ENCODE measurements at regions not wholly inside any gene's neighbourhood (a gene's known extent, or its start where the extent isn't known, plus 50 kb on each side); places are given as distances from the start of the nearest gene placed in this dataset.
"Not testable (repeated sequence)": the region's sequence is repeated elsewhere in the genome, so short reads cannot be mapped to it uniquely, and the experiment has no call there.

DNA sequence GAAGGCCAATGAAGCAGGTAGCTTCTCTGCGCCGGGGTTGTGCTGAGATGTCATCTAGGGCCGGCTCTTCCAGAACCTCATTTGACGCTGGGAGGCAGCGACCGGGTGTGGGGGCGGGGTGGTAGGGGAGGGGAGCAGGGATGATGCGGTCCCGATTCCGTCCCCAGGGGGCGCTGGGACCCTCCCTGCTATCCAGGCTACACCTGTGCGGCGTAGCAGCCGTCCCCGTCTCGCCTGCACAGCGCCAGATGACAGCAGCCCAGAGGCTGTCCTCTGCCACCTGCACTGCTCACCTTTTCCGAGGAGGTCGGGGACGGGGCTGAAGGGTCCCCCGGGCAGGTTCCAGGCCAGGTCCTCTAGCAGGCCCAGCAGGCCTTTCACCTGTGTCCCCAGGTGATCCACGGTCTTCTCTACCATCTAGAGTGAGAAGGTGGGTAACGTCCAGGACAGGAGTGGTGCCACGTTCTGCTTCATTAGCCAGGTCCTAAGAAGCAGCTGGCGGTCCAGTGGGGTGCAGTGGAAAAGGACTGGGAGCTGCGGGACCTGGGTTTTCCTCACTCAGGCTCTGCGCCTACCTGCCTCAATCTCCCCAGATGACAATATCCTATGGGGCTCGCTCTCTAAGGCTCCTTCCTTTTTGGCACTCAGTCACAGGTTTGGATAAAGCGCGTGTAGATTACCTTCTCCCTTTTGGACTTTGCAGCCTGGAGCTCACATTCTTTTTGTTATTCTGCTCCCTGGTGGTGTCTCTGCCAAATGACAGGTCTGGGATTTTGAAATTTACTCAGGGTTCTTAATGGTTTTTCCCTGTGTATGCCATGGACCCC is 56.0 kb upstream of the RAB6C start:
- Histone ChIP-seq H3K4me3 (no peak overlapping the region), H3K36me3 (ENCODE audit: insufficient read depth in 1 of 2, low read depth in 1 of 2) (no peaks in the 10 kb centered on the region), H3K4me1 (no peaks in the 10 kb centered on the region), H3K9me3 (peaks cover 5% of the 10 kb centered on the region), H3K27me3 (ENCODE audit: insufficient read depth in 3 of 3, low read length in 2 of 3) (peaks cover 0 to 31% (median 5%) of the 10 kb centered on the region in 3 donors), H3K27ac (no peak overlapping the region)
- intact Hi-C loops (cut with DNase I): loop anchor here in 1 of 2 donors (5.0 kb wide), 1 partner anchor 66 kb away; no protein-coding TSS in a partner anchor
- 8 to 17% (median 15%) methylated on average over 26 to 30 of the region's 30 CpGs for WGBS, 3 donors
- ATAC-seq (peak; percentile 46 to 74 (median 57)), DNase-seq (no peak)
- TF ChIP-seq, protein P1, sequence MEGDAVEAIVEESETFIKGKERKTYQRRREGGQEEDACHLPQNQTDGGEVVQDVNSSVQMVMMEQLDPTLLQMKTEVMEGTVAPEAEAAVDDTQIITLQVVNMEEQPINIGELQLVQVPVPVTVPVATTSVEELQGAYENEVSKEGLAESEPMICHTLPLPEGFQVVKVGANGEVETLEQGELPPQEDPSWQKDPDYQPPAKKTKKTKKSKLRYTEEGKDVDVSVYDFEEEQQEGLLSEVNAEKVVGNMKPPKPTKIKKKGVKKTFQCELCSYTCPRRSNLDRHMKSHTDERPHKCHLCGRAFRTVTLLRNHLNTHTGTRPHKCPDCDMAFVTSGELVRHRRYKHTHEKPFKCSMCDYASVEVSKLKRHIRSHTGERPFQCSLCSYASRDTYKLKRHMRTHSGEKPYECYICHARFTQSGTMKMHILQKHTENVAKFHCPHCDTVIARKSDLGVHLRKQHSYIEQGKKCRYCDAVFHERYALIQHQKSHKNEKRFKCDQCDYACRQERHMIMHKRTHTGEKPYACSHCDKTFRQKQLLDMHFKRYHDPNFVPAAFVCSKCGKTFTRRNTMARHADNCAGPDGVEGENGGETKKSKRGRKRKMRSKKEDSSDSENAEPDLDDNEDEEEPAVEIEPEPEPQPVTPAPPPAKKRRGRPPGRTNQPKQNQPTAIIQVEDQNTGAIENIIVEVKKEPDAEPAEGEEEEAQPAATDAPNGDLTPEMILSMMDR (IDR thresholded peaks at IDR 0.05): peak; percentile 39

DNA sequence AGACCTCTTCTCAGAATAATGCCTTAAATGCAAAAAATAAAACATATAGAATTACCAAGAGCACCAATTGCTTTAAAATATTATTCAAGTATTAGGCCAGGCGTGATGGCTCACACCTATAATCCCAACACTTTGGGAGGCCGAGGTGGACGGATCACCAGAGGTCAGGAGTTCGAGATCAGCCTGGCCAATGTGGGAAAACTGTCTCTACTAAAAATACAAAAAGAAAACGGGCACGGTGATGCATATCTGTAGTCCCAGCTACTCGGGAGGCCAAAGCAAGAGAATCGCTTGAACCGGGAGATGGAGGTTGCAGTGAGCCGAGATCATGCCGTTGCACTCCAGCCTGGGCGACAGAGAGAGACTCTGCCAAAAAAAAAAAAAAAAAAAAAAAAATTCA is 55.4 kb upstream of the RAB6C start:
- not testable (repeated sequence) for H3K9me3 ChIP-seq; DNase-seq; H3K27ac ChIP-seq; H3K36me3 ChIP-seq (ENCODE audit: insufficient read depth in 1 of 2, low read depth in 1 of 2); ATAC-seq; H3K4me3 ChIP-seq; H3K4me1 ChIP-seq
- intact Hi-C loops (cut with DNase I): loop anchor here in 1 of 2 donors (5.0 kb wide), 1 partner anchor 67 kb away; no protein-coding TSS in a partner anchor
- WGBS, 3 donors: 75 to 81% (median 76%) methylated on average over 11 to 12 of the region's 12 CpGs
- H3K27me3 ChIP-seq (ENCODE audit: insufficient read depth in 3 of 3, low read length in 2 of 3): peaks cover 0 to 31% (median 5%) of the 10 kb centered on the region in 3 donors

DNA sequence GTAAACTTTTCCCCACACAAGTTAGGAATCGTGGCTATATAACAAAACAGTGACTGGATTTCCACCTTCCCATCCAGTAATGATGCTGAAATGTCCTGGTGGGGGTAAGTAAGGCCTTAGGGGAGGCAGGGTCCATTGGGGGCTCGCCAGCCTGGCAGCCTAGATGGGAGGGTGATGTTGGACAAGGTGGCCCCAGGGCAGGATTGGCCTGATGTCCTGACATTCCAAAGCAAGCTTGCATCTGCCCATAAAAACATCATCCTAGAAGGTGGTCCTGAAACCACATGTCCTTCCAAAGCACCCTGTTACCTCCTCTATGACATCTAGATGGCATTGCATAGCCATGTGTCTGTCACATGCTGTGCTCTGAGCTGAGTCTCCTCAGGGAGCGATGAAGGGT is 54.1 kb upstream of the RAB6C start:
- WGBS, 3 donors: 54 to 60% (median 58%) methylated on average over 3 of the region's 3 CpGs
- peaks cover 0 to 24% (median 5%) of the 10 kb centered on the region in 3 donors for H3K27me3 ChIP-seq (ENCODE audit: insufficient read depth in 3 of 3, low read length in 2 of 3)
- no peaks in the 10 kb centered on the region for H3K4me1 ChIP-seq
- no peaks in the 10 kb centered on the region for H3K9me3 ChIP-seq
- H3K27ac ChIP-seq: no peak overlapping the region
- no peak overlapping the region for H3K4me3 ChIP-seq
- TF ChIP-seq, protein P1 (IDR thresholded peaks at IDR 0.05): no peak
- H3K36me3 ChIP-seq (ENCODE audit: insufficient read depth in 1 of 2, low read depth in 1 of 2): no peaks in the 10 kb centered on the region
- DNase-seq: no peak
- intact Hi-C loops (cut with DNase I): no loop called here
- ATAC-seq: no peak

DNA sequence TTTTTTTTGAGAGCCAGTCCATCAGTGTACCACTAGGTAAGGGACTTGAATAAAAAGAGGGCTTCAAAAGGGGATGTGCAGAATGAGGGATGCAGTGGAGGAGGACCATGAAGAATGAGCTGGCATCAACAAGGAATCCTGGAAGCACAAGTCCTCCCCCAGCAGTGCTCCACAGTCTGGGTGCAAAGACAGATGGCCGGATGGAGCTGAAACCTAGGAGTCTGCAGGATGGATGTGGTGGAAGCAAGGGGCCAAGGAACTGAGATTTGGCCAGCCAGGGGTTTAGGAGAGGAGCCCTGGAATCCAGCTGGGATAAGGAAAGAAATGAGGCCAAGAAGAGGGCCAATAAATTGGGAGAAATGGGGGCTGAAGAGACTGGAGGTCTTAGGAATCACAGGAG is 51.8 kb upstream of the RAB6C start:
- no peaks in the 10 kb centered on the region for H3K36me3 ChIP-seq (ENCODE audit: insufficient read depth in 1 of 2, low read depth in 1 of 2)
- 87 to 100% (median 96%) methylated on average over 1 of the region's 1 CpG for WGBS, 3 donors
- no peaks in the 10 kb centered on the region for H3K9me3 ChIP-seq
- ATAC-seq (no peak), DNase-seq (no peak)
- H3K27me3 ChIP-seq (ENCODE audit: insufficient read depth in 3 of 3, low read length in 2 of 3): peaks cover 0 to 20% (median 5%) of the 10 kb centered on the region in 3 donors
- intact Hi-C loops (cut with DNase I): no loop called here
- no peak overlapping the region for H3K27ac ChIP-seq
- H3K4me3 ChIP-seq: no peak overlapping the region
- H3K4me1 ChIP-seq: no peaks in the 10 kb centered on the region
- TF ChIP-seq, protein P1 (IDR thresholded peaks at IDR 0.05): no peak

All from psoas muscle (tissue), 7 donors.